ENCODE measurements at regions not wholly inside any gene's neighbourhood (a gene's known extent, or its start where the extent isn't known, plus 50 kb on each side); places are given as distances from the start of the nearest gene placed in this dataset.
"Not testable (repeated sequence)": the region's sequence is repeated elsewhere in the genome, so short reads cannot be mapped to it uniquely, and the experiment has no call there.

DNA sequence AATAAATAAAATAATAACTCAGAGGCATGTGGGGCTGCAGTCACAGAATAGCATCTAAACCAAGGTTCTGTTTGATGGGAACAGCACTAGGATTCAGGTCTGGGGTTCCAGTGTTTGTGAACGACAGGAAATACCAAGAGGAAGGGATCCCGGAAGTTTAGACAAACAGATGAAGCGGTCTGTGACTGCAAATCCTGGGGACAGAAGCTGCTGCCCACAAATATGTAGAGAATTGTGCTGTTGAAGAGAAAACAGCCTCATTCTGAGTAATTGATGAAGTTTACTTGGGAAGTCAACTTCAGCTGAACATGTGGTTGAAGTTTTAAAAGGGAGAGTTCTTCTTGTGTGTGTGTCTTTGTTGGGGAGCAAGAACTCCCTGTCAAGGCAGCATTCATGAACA is 98.4 kb upstream of the TBX5 start:
- no peak for DNase-seq (ENCODE audit: low read depth, low spot score)

GRCh38 chr12:114501474-114501807 is 95.5 kb upstream of the TBX5 start:
- no peak for DNase-seq (ENCODE audit: low read depth, low spot score)

DNA sequence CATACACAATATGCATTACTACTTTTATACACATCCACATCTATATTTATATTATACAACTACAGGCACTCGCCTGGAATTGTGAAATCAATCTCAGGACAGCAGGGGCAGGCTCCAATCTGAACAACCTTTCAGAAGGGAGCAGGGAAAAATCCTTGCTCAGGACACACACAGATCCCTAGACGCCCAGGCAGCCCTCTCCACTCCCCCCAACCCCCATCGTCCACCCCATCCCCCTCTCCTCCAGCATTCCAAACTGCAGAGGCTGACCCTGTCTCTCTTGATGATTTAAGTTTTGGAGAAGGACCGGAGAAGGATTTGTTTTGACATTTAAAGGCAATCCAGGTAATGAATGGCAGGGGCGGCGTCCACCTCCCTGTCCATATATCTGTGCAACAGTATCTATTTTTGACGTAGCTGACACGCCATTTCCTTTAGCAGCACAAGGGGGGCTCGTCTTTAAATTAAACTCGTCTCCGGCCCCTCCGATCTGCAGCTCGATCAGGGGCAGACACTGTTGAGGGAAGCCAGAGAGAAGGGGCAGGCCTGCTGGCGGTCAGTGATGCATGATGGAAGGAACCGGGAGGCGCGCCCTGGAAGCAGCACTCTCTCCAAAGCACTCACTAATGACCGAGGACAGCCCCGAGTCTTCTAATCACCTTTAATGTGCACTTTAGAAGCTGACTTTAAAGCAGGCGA is 95.0 kb upstream of the TBX5 start:
- no peak for DNase-seq (ENCODE audit: low read depth, low spot score)

DNA sequence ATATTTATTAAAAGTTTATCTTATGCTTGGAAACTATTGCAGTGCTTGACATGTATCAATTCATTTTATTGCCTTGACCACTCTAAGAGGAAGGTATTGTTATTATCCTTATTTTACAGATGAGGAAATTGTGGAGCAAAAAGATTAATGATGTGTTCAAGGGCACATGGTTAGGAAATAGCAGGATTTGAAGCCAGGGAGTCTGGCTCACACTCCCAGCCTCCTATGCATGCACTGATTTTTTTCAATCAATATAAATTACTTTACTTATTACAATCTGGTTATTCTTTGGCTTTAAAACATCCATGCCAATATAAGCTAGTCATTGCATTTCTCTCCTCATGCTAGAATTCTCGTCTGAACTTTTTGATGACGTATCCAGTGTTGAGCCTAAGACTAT is 94.2 kb upstream of the TBX5 start:
- DNase-seq (ENCODE audit: low read depth, low spot score) = no peak

- no peak for DNase-seq (ENCODE audit: low read depth, low spot score)
Measured at GRCh38 chr12:114499338-114499737, 93.4 kb upstream of the TBX5 start.

GRCh38 chr12:114491916-114492315 is 86.0 kb upstream of the TBX5 start:
- no peak for DNase-seq (ENCODE audit: low read depth, low spot score)

GRCh38 chr12:114484822-114485459 is 79.0 kb upstream of the TBX5 start:
- not testable (repeated sequence) for DNase-seq (ENCODE audit: low read depth, low spot score)

DNA sequence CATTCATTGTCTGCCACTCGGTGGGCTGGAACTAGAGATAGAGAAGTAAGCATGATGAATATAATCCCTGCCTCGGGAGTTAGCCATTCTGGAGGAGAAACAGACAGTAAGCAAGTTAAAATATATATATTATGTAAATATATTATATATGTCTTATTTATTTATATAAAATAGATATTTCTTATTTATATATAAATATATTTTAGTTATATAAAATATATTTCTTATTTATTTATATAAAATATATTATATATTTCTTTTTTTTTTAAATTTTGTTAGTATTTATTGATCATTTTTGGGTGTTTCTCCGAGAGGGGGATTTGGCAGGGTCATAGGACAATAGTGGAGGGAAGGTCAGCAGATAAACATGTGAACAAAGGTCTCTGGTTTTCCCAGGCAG is 78.1 kb upstream of the TBX5 start:
- no peak for DNase-seq (ENCODE audit: low read depth, low spot score)

- no peak for DNase-seq (ENCODE audit: low read depth, low spot score)
Measured at GRCh38 chr12:114481200-114481535, 75.2 kb upstream of the TBX5 start.

- no peak for DNase-seq (ENCODE audit: low read depth, low spot score)
Measured at GRCh38 chr12:114480337-114481199, 74.6 kb upstream of the TBX5 start.

- no peak for DNase-seq (ENCODE audit: low read depth, low spot score)
Measured at GRCh38 chr12:114479831-114480230, 73.9 kb upstream of the TBX5 start.

- DNase-seq (ENCODE audit: low read depth, low spot score) = no peak
Measured at GRCh38 chr12:114478865-114479264, 72.9 kb upstream of the TBX5 start.

GRCh38 chr12:114477989-114478395 is 72.0 kb upstream of the TBX5 start:
- no peak for DNase-seq (ENCODE audit: low read depth, low spot score)

- no peak for DNase-seq (ENCODE audit: low read depth, low spot score)
Measured at GRCh38 chr12:114476159-114476558, 70.2 kb upstream of the TBX5 start.

DNA sequence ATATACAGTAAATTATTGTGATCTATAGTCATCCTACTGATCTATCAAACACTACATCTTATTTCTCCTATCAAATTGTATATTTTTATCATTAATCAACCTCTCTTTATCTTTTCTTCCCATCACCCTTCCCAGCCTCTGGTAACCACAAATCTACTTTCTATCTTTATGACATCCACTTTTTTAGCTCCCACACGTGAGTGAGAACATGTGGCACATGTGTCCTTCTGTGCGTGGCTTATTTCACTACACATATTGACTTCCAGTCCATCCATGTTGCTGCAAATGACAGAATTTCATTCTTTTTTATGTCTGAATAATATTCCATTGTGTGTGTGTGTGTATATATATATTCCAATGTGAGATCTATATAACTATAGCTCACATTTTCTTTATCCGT is 67.8 kb upstream of the TBX5 start:
- DNase-seq (ENCODE audit: low read depth, low spot score) = no peak

- no peak for DNase-seq (ENCODE audit: low read depth, low spot score)
Measured at GRCh38 chr12:114473018-114473417, 67.1 kb upstream of the TBX5 start.

DNA sequence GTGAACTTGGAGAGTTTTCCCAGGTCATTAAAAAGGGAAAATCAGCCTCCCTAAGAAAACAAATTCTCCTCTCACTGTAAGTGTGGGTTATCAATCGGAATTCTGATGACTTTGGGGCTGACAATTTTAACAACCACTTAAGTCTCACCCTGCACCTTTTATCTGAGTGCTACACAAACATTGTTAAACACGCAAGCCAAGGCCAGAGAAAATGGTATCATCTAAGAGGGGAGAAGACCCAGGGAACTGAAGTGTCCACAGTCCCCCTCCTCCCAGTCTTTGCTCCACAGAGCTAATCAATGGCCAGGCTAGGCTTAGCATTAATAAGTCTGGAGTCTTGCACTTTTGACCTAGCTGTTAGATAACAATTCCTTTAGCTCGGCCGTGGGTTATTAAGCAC is 51.7 kb upstream of the TBX5 start:
- DNase-seq (ENCODE audit: low read depth, low spot score) = no peak
